Neural progenitor cell (in vitro differentiated cells): ENCODE measurements at regions not wholly inside any gene's neighbourhood (a gene's known extent, or its start where the extent isn't known, plus 50 kb on each side); places are given as distances from the start of the nearest gene placed in this dataset.

ENCODE experiments used
- EZH2 ChIP-seq: fragments of 200-600 bp; sonication (generic); IDR thresholded peaks from 2 replicates; pipeline ENCODE4 v1.6.1; 2017; ENCODE audit warnings: antibody characterized with exemption, mild to moderate bottlenecking, moderate library complexity
- TF ChIP-seq, protein P1 (sequence below): fragments of 200-600 bp; sonication (generic); IDR thresholded peaks from 2 replicates; pipeline ENCODE4 v1.5.1; 2017; ENCODE audit warnings: antibody characterized with exemption, mild to moderate bottlenecking

DNA sequence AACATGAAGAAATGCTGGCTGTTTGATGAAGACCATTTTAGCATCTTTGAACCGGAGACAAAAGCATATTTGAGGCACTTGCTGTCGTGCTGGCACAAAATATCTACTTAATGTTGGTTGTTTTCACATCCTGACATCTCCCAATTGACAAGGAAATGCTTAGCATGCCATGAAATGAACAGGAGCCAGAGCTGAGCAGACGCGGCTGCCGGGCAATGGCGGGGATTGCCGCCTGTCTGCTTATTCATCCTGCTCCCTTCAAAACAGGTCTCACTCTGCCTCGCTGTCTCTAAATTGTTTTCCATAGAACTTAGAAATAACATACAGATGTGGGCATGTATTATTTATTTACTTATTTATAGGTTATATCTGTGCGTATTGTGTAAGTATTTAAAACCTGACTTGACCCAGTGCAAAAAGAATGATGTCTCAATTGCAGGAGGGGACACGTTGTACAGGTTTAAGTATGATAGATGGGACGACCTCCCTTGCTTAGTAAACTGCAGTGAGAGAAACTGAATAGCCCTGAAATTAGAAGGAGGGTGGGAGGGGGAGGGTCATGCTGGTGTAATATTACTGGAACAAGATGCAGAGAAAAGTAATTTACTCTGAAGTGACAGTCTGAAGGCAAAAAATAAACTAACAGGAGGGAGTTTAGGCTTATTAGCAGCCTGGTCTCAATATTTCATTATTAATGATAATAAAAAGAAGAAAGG, 590.4 kb upstream of the PLXNA2 start:
- TF ChIP-seq, protein P1, sequence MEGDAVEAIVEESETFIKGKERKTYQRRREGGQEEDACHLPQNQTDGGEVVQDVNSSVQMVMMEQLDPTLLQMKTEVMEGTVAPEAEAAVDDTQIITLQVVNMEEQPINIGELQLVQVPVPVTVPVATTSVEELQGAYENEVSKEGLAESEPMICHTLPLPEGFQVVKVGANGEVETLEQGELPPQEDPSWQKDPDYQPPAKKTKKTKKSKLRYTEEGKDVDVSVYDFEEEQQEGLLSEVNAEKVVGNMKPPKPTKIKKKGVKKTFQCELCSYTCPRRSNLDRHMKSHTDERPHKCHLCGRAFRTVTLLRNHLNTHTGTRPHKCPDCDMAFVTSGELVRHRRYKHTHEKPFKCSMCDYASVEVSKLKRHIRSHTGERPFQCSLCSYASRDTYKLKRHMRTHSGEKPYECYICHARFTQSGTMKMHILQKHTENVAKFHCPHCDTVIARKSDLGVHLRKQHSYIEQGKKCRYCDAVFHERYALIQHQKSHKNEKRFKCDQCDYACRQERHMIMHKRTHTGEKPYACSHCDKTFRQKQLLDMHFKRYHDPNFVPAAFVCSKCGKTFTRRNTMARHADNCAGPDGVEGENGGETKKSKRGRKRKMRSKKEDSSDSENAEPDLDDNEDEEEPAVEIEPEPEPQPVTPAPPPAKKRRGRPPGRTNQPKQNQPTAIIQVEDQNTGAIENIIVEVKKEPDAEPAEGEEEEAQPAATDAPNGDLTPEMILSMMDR: no peak
- no peak for TF ChIP-seq EZH2
